ENCODE measurements at regions not wholly inside any gene's neighbourhood (a gene's known extent, or its start where the extent isn't known, plus 50 kb on each side); places are given as distances from the start of the nearest gene placed in this dataset.

- no peak overlapping the region for H3K4me3 Mint-ChIP-seq
- DNase-seq, result no peak
- H3K9me3 Mint-ChIP-seq, result no peaks in the 10 kb centered on the region
- no peak for ATAC-seq
- H3K36me3 Mint-ChIP-seq (ENCODE audit: insufficient read depth), result no peaks in the 10 kb centered on the region
- no peaks in the 10 kb centered on the region for H3K27me3 Mint-ChIP-seq (ENCODE audit: low read depth)
- no peaks in the 10 kb centered on the region for H3K4me1 Mint-ChIP-seq (ENCODE audit: low read depth)
Observed at GRCh38 chr10:64449603-64450002, 928.4 kb downstream of the REEP3 start.

- Mint-ChIP-seq H3K4me3 (no peak overlapping the region), H3K9me3 (peaks cover 5% of the 10 kb centered on the region), H3K4me1 (ENCODE audit: low read depth) (no peaks in the 10 kb centered on the region), H3K36me3 (ENCODE audit: insufficient read depth) (no peaks in the 10 kb centered on the region), H3K27me3 (ENCODE audit: low read depth) (no peaks in the 10 kb centered on the region)
- no peak for ATAC-seq
- no peak for DNase-seq
Observed at GRCh38 chr10:64450312-64450711, 929.1 kb downstream of the REEP3 start.

- Mint-ChIP-seq H3K36me3 (ENCODE audit: insufficient read depth) (no peaks in the 10 kb centered on the region), H3K4me1 (ENCODE audit: low read depth) (no peaks in the 10 kb centered on the region), H3K27me3 (ENCODE audit: low read depth) (no peaks in the 10 kb centered on the region), H3K4me3 (no peak overlapping the region), H3K9me3 (peaks cover 5% of the 10 kb centered on the region)
- no peak for DNase-seq
- ATAC-seq, result no peak
Observed at GRCh38 chr10:64454962-64455361, 933.8 kb downstream of the REEP3 start.

GRCh38 chr10:64458306-64458705, 937.1 kb downstream of the REEP3 start:
- DNase-seq (no peak), ATAC-seq (no peak)
- no peak overlapping the region for H3K4me3 Mint-ChIP-seq
- H3K9me3 Mint-ChIP-seq, result peaks cover 11% of the 10 kb centered on the region
- H3K4me1 Mint-ChIP-seq (ENCODE audit: low read depth), result no peaks in the 10 kb centered on the region
- no peaks in the 10 kb centered on the region for H3K36me3 Mint-ChIP-seq (ENCODE audit: insufficient read depth)
- H3K27me3 Mint-ChIP-seq (ENCODE audit: low read depth), result no peaks in the 10 kb centered on the region

- Mint-ChIP-seq H3K4me1 (ENCODE audit: low read depth) (no peaks in the 10 kb centered on the region), H3K9me3 (peaks cover 24% of the 10 kb centered on the region), H3K4me3 (no peak overlapping the region), H3K36me3 (ENCODE audit: insufficient read depth) (no peaks in the 10 kb centered on the region), H3K27me3 (ENCODE audit: low read depth) (no peaks in the 10 kb centered on the region)
- ATAC-seq, result no peak
- DNase-seq, result no peak
Observed at GRCh38 chr10:64463406-64463805, 942.2 kb downstream of the REEP3 start.

GRCh38 chr10:64465653-64466052, 944.5 kb downstream of the REEP3 start:
- no peaks in the 10 kb centered on the region for H3K27me3 Mint-ChIP-seq (ENCODE audit: low read depth)
- DNase-seq, result no peak
- no peaks in the 10 kb centered on the region for H3K4me1 Mint-ChIP-seq (ENCODE audit: low read depth)
- no peaks in the 10 kb centered on the region for H3K36me3 Mint-ChIP-seq (ENCODE audit: insufficient read depth)
- H3K9me3 Mint-ChIP-seq, result peaks cover 28% of the 10 kb centered on the region
- no peak for ATAC-seq
- H3K4me3 Mint-ChIP-seq, result no peak overlapping the region

- DNase-seq, result no peak
- Mint-ChIP-seq H3K27me3 (ENCODE audit: low read depth) (no peaks in the 10 kb centered on the region), H3K4me1 (ENCODE audit: low read depth) (no peaks in the 10 kb centered on the region), H3K9me3 (peaks cover 30% of the 10 kb centered on the region), H3K36me3 (ENCODE audit: insufficient read depth) (no peaks in the 10 kb centered on the region), H3K4me3 (no peak overlapping the region)
- no peak for ATAC-seq
Observed at GRCh38 chr10:64468219-64468618, 947.0 kb downstream of the REEP3 start.

- Mint-ChIP-seq H3K36me3 (ENCODE audit: insufficient read depth) (no peaks in the 10 kb centered on the region), H3K9me3 (peaks cover 13% of the 10 kb centered on the region), H3K4me1 (ENCODE audit: low read depth) (no peaks in the 10 kb centered on the region), H3K27me3 (ENCODE audit: low read depth) (no peaks in the 10 kb centered on the region), H3K4me3 (no peak overlapping the region)
- DNase-seq (no peak), ATAC-seq (no peak)
Observed at GRCh38 chr10:64476506-64476905, 955.3 kb downstream of the REEP3 start.

GRCh38 chr10:64477791-64478190, 956.6 kb downstream of the REEP3 start:
- Mint-ChIP-seq H3K27me3 (ENCODE audit: low read depth) (no peaks in the 10 kb centered on the region), H3K9me3 (peaks cover 10% of the 10 kb centered on the region), H3K4me3 (no peak overlapping the region)

GRCh38 chr10:64484811-64485330, 963.7 kb downstream of the REEP3 start:
- no peaks in the 10 kb centered on the region for H3K36me3 Mint-ChIP-seq (ENCODE audit: insufficient read depth)
- H3K9me3 Mint-ChIP-seq, result peaks cover 3% of the 10 kb centered on the region
- no peak for DNase-seq
- no peak for ATAC-seq
- H3K27me3 Mint-ChIP-seq (ENCODE audit: low read depth), result no peaks in the 10 kb centered on the region
- no peaks in the 10 kb centered on the region for H3K4me1 Mint-ChIP-seq (ENCODE audit: low read depth)
- H3K4me3 Mint-ChIP-seq, result no peak overlapping the region

More at GRCh38 chr10:64477791-64478190, 956.6 kb downstream of the REEP3 start:
- H3K4me1 Mint-ChIP-seq (ENCODE audit: low read depth), result no peaks in the 10 kb centered on the region
- H3K36me3 Mint-ChIP-seq (ENCODE audit: insufficient read depth), result no peaks in the 10 kb centered on the region
- no peak for ATAC-seq
- no peak for DNase-seq

- no peak overlapping the region for H3K4me3 Mint-ChIP-seq
- H3K36me3 Mint-ChIP-seq (ENCODE audit: insufficient read depth), result no peaks in the 10 kb centered on the region
- no peaks in the 10 kb centered on the region for H3K4me1 Mint-ChIP-seq (ENCODE audit: low read depth)
- no peaks in the 10 kb centered on the region for H3K27me3 Mint-ChIP-seq (ENCODE audit: low read depth)
- ATAC-seq (no peak), DNase-seq (no peak)
- peaks cover 6% of the 10 kb centered on the region for H3K9me3 Mint-ChIP-seq
Observed at GRCh38 chr10:64486149-64486548, 964.9 kb downstream of the REEP3 start.

- Mint-ChIP-seq H3K4me1 (ENCODE audit: low read depth) (no peaks in the 10 kb centered on the region), H3K36me3 (ENCODE audit: insufficient read depth) (no peaks in the 10 kb centered on the region), H3K27me3 (ENCODE audit: low read depth) (no peaks in the 10 kb centered on the region), H3K4me3 (no peak overlapping the region), H3K9me3 (peaks cover 6% of the 10 kb centered on the region)
- DNase-seq (no peak), ATAC-seq (no peak)
Observed at GRCh38 chr10:64486901-64487300, 965.7 kb downstream of the REEP3 start.

GRCh38 chr10:64494901-64495300, 973.7 kb downstream of the REEP3 start:
- ATAC-seq (no peak), DNase-seq (no peak)
- H3K36me3 Mint-ChIP-seq (ENCODE audit: insufficient read depth), result no peaks in the 10 kb centered on the region
- H3K9me3 Mint-ChIP-seq, result peaks cover 14% of the 10 kb centered on the region
- no peaks in the 10 kb centered on the region for H3K27me3 Mint-ChIP-seq (ENCODE audit: low read depth)
- H3K4me3 Mint-ChIP-seq, result no peak overlapping the region
- no peaks in the 10 kb centered on the region for H3K4me1 Mint-ChIP-seq (ENCODE audit: low read depth)

GRCh38 chr10:64497306-64497705, 976.1 kb downstream of the REEP3 start:
- ATAC-seq, result no peak
- H3K9me3 Mint-ChIP-seq, result peaks cover 11% of the 10 kb centered on the region
- no peak for DNase-seq

GRCh38 chr10:64501807-64502206, 980.6 kb downstream of the REEP3 start:
- no peaks in the 10 kb centered on the region for H3K36me3 Mint-ChIP-seq (ENCODE audit: insufficient read depth)

More at GRCh38 chr10:64497306-64497705, 976.1 kb downstream of the REEP3 start:
- Mint-ChIP-seq H3K4me1 (ENCODE audit: low read depth) (no peaks in the 10 kb centered on the region), H3K4me3 (no peak overlapping the region), H3K27me3 (ENCODE audit: low read depth) (no peaks in the 10 kb centered on the region), H3K36me3 (ENCODE audit: insufficient read depth) (no peaks in the 10 kb centered on the region)

GRCh38 chr10:64502936-64503335, 981.7 kb downstream of the REEP3 start:
- no peaks in the 10 kb centered on the region for H3K27me3 Mint-ChIP-seq (ENCODE audit: low read depth)
- H3K36me3 Mint-ChIP-seq (ENCODE audit: insufficient read depth), result no peaks in the 10 kb centered on the region
- H3K4me3 Mint-ChIP-seq, result no peak overlapping the region
- no peaks in the 10 kb centered on the region for H3K4me1 Mint-ChIP-seq (ENCODE audit: low read depth)
- peaks cover under 1% of the 10 kb centered on the region for H3K9me3 Mint-ChIP-seq
- no peak for ATAC-seq
- no peak for DNase-seq

More at GRCh38 chr10:64501807-64502206, 980.6 kb downstream of the REEP3 start:
- Mint-ChIP-seq H3K27me3 (ENCODE audit: low read depth) (no peaks in the 10 kb centered on the region), H3K4me3 (no peak overlapping the region), H3K4me1 (ENCODE audit: low read depth) (no peaks in the 10 kb centered on the region), H3K9me3 (peaks cover 6% of the 10 kb centered on the region)
- ATAC-seq (no peak), DNase-seq (no peak)

Measured in activated T-cell treated with anti-CD3 and anti-CD28 coated beads, Interleukin-2, amount 50 U/mL, for 4 hours (primary cell).